ENCODE measurements at regions not wholly inside any gene's neighbourhood (a gene's known extent, or its start where the extent isn't known, plus 50 kb on each side); places are given as distances from the start of the nearest gene placed in this dataset.

GRCh38 chr2:137893145-137893544 lies 71.1 kb upstream of the HNMT start:
- in situ Hi-C loops (cut with MboI; ENCODE audit: low sequenced_read_pairs) = loop anchor here (25.0 kb wide), 1 partner anchor 944 kb away; no protein-coding TSS in a partner anchor

More at GRCh38 chr2:137893145-137893544, 71.1 kb upstream of the HNMT start:
- no peaks in the 10 kb centered on the region for H3K36me3 ChIP-seq (ENCODE audit: control insufficient read depth, insufficient read depth, low read length)
- no peaks in the 10 kb centered on the region for H3K4me1 ChIP-seq (ENCODE audit: control insufficient read depth, insufficient read depth, low read length)
- no peak overlapping the region for H3K4me3 ChIP-seq (ENCODE audit: insufficient read depth, low read depth, low read length)
- H4K20me1 ChIP-seq (ENCODE audit: insufficient read depth, low read length) = no peaks in the 10 kb centered on the region
- no peak overlapping the region for H4K8ac ChIP-seq (ENCODE audit: low read depth in 2 of 2, low read length in 2 of 2)
- H2AFZ ChIP-seq (replicated peaks; ENCODE audit: low read length, poor library complexity) = no peak overlapping the region
- H3K23ac ChIP-seq (ENCODE audit: low read depth, low read length) = no peak overlapping the region
- TF ChIP-seq BHLHE40 (IDR thresholded peaks at IDR 0.05; ENCODE audit: low read depth, low read length) = no peak
- TF ChIP-seq CEBPB (IDR thresholded peaks at IDR 0.05; ENCODE audit: low read depth, low read length) = no peak
- no peak for TF ChIP-seq RCOR1 (IDR thresholded peaks at IDR 0.05; ENCODE audit: insufficient replicate concordance, low read length)
- TF ChIP-seq CHD1 (IDR thresholded peaks at IDR 0.05; ENCODE audit: low read depth, low read length) = no peak
- TF ChIP-seq MAZ (IDR thresholded peaks at IDR 0.05; ENCODE audit: borderline replicate concordance, low read depth, low read length) = no peak
- no peak for TF ChIP-seq ELK1 (IDR thresholded peaks at IDR 0.05; ENCODE audit: borderline replicate concordance, low read depth, low read length)
- no peak for TF ChIP-seq MAFK (IDR thresholded peaks at IDR 0.05; ENCODE audit: low read depth, low read length)
- no peak for TF ChIP-seq FOS (IDR thresholded peaks at IDR 0.05; ENCODE audit: low read depth, low read length)
- no peak for TF ChIP-seq NFE2L2 (IDR thresholded peaks at IDR 0.05; ENCODE audit: low read depth, low read length)
- no peak for TF ChIP-seq RAD21 (IDR thresholded peaks at IDR 0.05; ENCODE audit: low read length)
- TF ChIP-seq SMC3 (IDR thresholded peaks at IDR 0.05; ENCODE audit: low read depth, low read length) = no peak
- no peak for TF ChIP-seq USF2 (IDR thresholded peaks at IDR 0.05; ENCODE audit: low read depth, low read length)
- no peak for TF ChIP-seq RFX5 (IDR thresholded peaks at IDR 0.05; ENCODE audit: low read depth, low read length)
- no peak for TF ChIP-seq MXI1 (IDR thresholded peaks at IDR 0.05; ENCODE audit: borderline replicate concordance, low read depth, low read length)
- no peak for TF ChIP-seq POLR2A (IDR thresholded peaks at IDR 0.05; ENCODE audit: low read depth, low read length)
- H2BK20ac ChIP-seq (ENCODE audit: low read depth, low read length) = no peak overlapping the region
- no peak overlapping the region for H2AK9ac ChIP-seq (replicated peaks; ENCODE audit: low read depth, low read length, poor library complexity)
- H2AK5ac ChIP-seq (ENCODE audit: low read depth, low read length) = no peak overlapping the region
- DNase-seq (no peak), ATAC-seq (ENCODE audit: low read depth) (no peak)
- BruUV-seq (replicated peaks) = no TSS peak
- WGBS, 2 experiments (ENCODE audit: extremely low coverage in 2 of 2, insufficient read length in 1 of 2) = no CpG with 5 or more reads among the region's 2 CpGs
- no peak overlapping the region for H2BK120ac ChIP-seq (ENCODE audit: low read depth, low read length)
- CTCF ChIA-PET = no interaction called here
- H3K27me3 ChIP-seq (ENCODE audit: control insufficient read depth, insufficient read depth, low read length) = no peaks in the 10 kb centered on the region; the same call in 1 of the 2 replicates
- H3K18ac ChIP-seq (ENCODE audit: low read depth, low read length) = no peak overlapping the region
- intact Hi-C loops (cut with micrococcal nuclease) = no loop called here
- no peak overlapping the region for H2BK15ac ChIP-seq (ENCODE audit: low read depth, low read length)
- H3K9me1 ChIP-seq (ENCODE audit: insufficient read depth, low read length) = no peaks in the 10 kb centered on the region
- no peak overlapping the region for H3K56ac ChIP-seq (ENCODE audit: extremely low read depth, insufficient read depth, low read length)
- no peak overlapping the region for H2BK5ac ChIP-seq (ENCODE audit: low read depth, low read length, poor library complexity, severe bottlenecking)
- H3K9me3 ChIP-seq (ENCODE audit: control insufficient read depth, insufficient read depth, low read length) = no peaks in the 10 kb centered on the region
- dilution Hi-C loops (cut with HindIII; ENCODE audit: low sequenced_read_pairs, unreplicated experiment) = no loop called here
- H3K4ac ChIP-seq (ENCODE audit: low read depth, low read length) = no peak overlapping the region
- H3K9ac ChIP-seq (ENCODE audit: low read depth, low read length) = no peak overlapping the region
- POLR2A ChIA-PET (ENCODE audit: unreplicated experiment) = no interaction called here
- H3K27ac ChIP-seq (ENCODE audit: insufficient read depth, low read length) = no peak overlapping the region
- no peak overlapping the region for H3K14ac ChIP-seq (replicated peaks; ENCODE audit: low read depth, low read length)
- H3K4me2 ChIP-seq (ENCODE audit: low read depth, low read length) = no peak overlapping the region
- no peak overlapping the region for H4K91ac ChIP-seq (ENCODE audit: insufficient read depth, low read depth, low read length)
- H4K5ac ChIP-seq (ENCODE audit: low read depth, low read length) = no peak overlapping the region
- H3K79me1 ChIP-seq (ENCODE audit: low read depth in 1 of 2, low read length in 2 of 2) = no peaks in the 10 kb centered on the region

All from IMR-90 (cell line).